Heart right ventricle (tissue), 16 donors: ENCODE measurements at regions not wholly inside any gene's neighbourhood (a gene's known extent, or its start where the extent isn't known, plus 50 kb on each side); places are given as distances from the start of the nearest gene placed in this dataset.

Source experiments
- ATAC-seq, 8 donors: fragments of 200-7000 bp; cut with Tn5 transposase; one replicate each; pipeline ENCODE4 v1.9.1; 2020; ENCODE audit warnings: mild to moderate bottlenecking in 8 of 8, moderate library complexity in 8 of 8, moderate number of reproducible peaks in 1 of 8
- DNase-seq, 2 donors: peaks; one replicate each; pipeline ENCODE4 v3.0.0-alpha.2; 2020
- H3K27ac ChIP-seq, 10 donors: fragments of 200-600 bp; sonication (generic) in 2 of 10; one replicate each; pipeline versions ENCODE4 v1.5.0 to v1.8.0; 2020 to 2022; ENCODE audit warnings: mild to moderate bottlenecking in 3 of 10
- H3K27me3 ChIP-seq, 7 donors: fragments of 200-600 bp; one replicate each; pipeline ENCODE4 v1.8.0; 2021 to 2022; ENCODE audit warnings: mild to moderate bottlenecking in 2 of 7
- H3K36me3 ChIP-seq, 9 donors: fragments of 200-600 bp; sonication (generic) in 1 of 9; one replicate each; pipeline versions ENCODE4 v1.5.0 to v1.8.0; 2020 to 2022; ENCODE audit warnings: mild to moderate bottlenecking in 2 of 9
- H3K4me1 ChIP-seq, 9 donors: fragments of 200-600 bp; sonication (generic) in 1 of 9; one replicate each; pipeline versions ENCODE4 v1.5.0 to v1.8.0; 2020 to 2022; ENCODE audit warnings: mild to moderate bottlenecking in 4 of 9
- H3K4me3 ChIP-seq, 10 donors: fragments of 200-600 bp; sonication (generic) in 2 of 10; one replicate each; pipeline versions ENCODE4 v1.5.0 to v1.8.0; 2020 to 2022; ENCODE audit warnings: mild to moderate bottlenecking in 7 of 10, moderate library complexity in 2 of 10
- H3K9me3 ChIP-seq, 11 donors: fragments of 200-600 bp in 10 of 11; sonication (generic) in 2 of 11; one replicate each; pipeline versions ENCODE4 v1.5.0 to v1.8.0; 2013 to 2022; ENCODE audit warnings: mild to moderate bottlenecking in 2 of 11, control low read depth in 1 of 11, moderate library complexity in 1 of 11
- CTCF ChIP-seq, 9 donors: fragments of 200-600 bp; sonication (generic) in 2 of 9; IDR thresholded peaks; one replicate each; pipeline versions ENCODE4 v1.5.0 to v1.8.0; 2021 to 2022; ENCODE audit warnings: antibody characterized with exemption in 9 of 9, mild to moderate bottlenecking in 5 of 9, moderate library complexity in 1 of 9
- WGBS, 2 donors: extraction: QIAGEN DNeasy Blood & Tissue Kit; methylation state at CpG; one replicate each; pipeline ENCODE4 v1.1.7; 2013; ENCODE audit warnings: inconsistent platforms in 1 of 2; 5-methylcytosine and 5-hydroxymethylcytosine counted together
- intact Hi-C, 10 donors: fragments of 100-400 bp; cut with DNase I; formaldehyde crosslinking; loops; one replicate each; pipeline versions ENCODE4 v1.11.1 to v1.14.2; 2022
- donor health status: Arrhythmogenic right ventricular cardiomyopathy.
- donor health status: ischemic (EF 13 %, LVEDD 7.1; RV severe dilation, severe dysfunction).
- donor health status: healthy with polysubstance abuse.
- donor health status: DM: no; HTN: yes; CAD: no.
- donor health status: DM: no; HTN: no; CAD: no.
- donor health status: ischemic (EF 25% LVEDD 6.9; RV normal size, moderate dysfunction).
- donor health status: ischemic (EF 25% LVEDD 5.7; RV mildly dilated, moderate dysfunction).
- donor health status: healthy.
- donor health status: DM: yes; HTN: yes; CAD: no.
- donor health status: Ischemic cardiomyopathy.
- donor health status: ischemic (EF 35%, LVEDD 5.7; RV mildly dilated, moderate dysfunction).
- donor health status: nonischemic (EF 11% LVEDD 7.7; RV severe dilation, severe dysfunction).
- donor health status: DM: yes; HTN: yes; CAD: no.
- donor health status: PGD.
- donor health status: ischemic (EF 29% LVEDD 5.4; RV normal size, mild dysfunction).
- donor health status: nonischemic (EF 23%, LVEDD 6.1; RV moderate dilation, normal function).

DNA sequence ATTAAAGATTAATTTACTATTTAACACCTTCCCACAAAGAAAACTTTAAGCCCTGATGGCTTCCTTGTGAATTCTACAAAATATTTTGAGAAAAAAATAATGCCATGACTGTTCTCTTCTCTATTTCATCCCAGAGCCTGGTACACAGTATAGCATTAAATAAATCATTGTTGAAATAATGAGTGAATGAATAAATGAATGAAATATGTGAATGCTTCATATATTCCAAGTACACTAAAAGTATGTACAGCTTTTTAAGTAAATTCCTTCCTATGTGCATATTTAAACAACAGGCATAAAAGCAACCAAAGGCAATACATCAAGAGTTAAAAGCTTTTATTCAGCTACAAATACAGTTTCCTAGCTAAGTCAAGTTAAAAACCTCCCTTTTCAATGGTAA is 144.9 kb upstream of the CCDC196 start:
- no peaks in the 10 kb centered on the region for H3K36me3 ChIP-seq
- ATAC-seq (no peak), DNase-seq (no peak)
- intact Hi-C loops, result no loop called here
- no peak overlapping the region for H3K4me3 ChIP-seq
- no peaks in the 10 kb centered on the region for H3K27me3 ChIP-seq
- peaks cover 0 to 7% (median 0%) of the 10 kb centered on the region in 11 donors for H3K9me3 ChIP-seq
- H3K4me1 ChIP-seq, result no peaks in the 10 kb centered on the region
- no peak overlapping the region for H3K27ac ChIP-seq
- no peak for TF ChIP-seq CTCF (IDR thresholded peaks at IDR 0.05)

DNA sequence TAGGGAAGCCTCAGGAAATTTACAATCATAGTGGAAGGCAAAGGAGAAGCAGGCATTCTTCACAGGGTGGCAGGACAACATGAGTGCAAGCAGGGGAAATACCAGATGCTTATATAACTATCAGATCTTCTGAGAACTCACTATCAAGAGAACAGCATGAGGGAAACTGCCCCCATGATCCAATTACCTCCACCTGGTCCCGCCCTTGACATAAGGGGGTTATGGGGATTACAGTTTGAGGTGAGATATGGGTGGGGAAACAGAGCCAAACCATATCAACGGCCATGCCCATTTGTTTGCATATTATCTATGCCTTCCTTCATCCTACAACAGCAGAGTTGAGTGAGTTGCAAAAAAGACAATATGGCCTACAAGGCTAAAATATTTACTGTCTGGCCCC is 140.2 kb upstream of the CCDC196 start:
- H3K9me3 ChIP-seq, result peaks cover 0 to 31% (median 19%) of the 10 kb centered on the region in 11 donors
- intact Hi-C loops, result no loop called here
- no peak for DNase-seq
- H3K27ac ChIP-seq, result no peak overlapping the region
- no peak for TF ChIP-seq CTCF (IDR thresholded peaks at IDR 0.05)
- no peak for ATAC-seq
- H3K4me1 ChIP-seq, result no peaks in the 10 kb centered on the region
- 48 to 56% methylated on average over 2 of the region's 2 CpGs for WGBS, 2 donors
- no peak overlapping the region for H3K4me3 ChIP-seq
- no peaks in the 10 kb centered on the region for H3K36me3 ChIP-seq
- no peaks in the 10 kb centered on the region for H3K27me3 ChIP-seq

DNA sequence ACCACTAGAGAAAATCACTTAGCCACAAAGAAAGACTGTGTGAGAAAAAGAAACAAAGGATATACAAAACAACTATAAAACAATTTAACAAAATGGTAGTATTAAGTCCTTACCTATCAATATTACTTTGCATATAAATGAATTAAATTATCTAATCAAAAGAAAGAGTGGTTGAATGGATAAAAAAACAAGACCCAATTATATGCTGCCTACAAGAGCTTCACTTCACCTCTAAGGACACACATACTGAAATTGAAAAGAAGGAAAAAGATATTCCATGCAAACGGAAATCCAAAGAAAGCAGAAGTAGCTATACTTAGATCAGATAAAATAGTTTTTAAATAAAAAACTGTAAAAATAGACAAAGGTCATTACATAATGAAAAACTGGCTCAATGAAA is 134.9 kb upstream of the CCDC196 start:
- intact Hi-C loops, result no loop called here
- H3K4me1 ChIP-seq, result no peaks in the 10 kb centered on the region
- DNase-seq, result no peak
- H3K9me3 ChIP-seq, result peaks cover 0 to 57% (median 27%) of the 10 kb centered on the region in 11 donors
- WGBS, 2 donors, result 74 to 79% methylated on average over 1 of the region's 1 CpG
- H3K27ac ChIP-seq, result no peak overlapping the region
- no peak for TF ChIP-seq CTCF (IDR thresholded peaks at IDR 0.05)
- no peaks in the 10 kb centered on the region for H3K36me3 ChIP-seq
- H3K4me3 ChIP-seq, result no peak overlapping the region
- no peak for ATAC-seq
- no peaks in the 10 kb centered on the region for H3K27me3 ChIP-seq

DNA sequence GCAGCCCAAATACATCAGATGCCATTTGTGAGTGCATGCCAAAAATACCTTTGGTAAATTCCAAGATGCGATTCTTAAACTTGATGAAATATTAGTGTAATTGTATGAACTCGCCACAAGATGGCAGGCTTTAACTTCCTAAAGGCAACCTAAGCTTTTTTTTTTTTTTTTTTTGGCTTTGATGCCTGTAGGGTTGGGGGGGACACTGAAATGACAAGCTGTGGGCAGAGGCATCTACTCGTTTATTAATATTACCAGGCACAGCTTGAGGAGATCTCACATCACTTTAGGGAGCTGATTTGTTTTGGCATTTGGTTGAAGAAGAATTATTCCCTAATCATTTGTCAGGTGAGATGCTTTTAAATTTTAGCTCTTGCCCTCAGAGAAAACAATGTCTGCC is 126.7 kb upstream of the CCDC196 start:
- TF ChIP-seq CTCF (IDR thresholded peaks at IDR 0.05), result peak; percentile 55 to 84 (median 68)
- DNase-seq (peak in 1 of 2 donors; percentile 15), ATAC-seq (no peak)
- H3K4me3 ChIP-seq, result no peak overlapping the region
- intact Hi-C loops, result loop anchor here in 5 of 10 donors (2.0 to 5.0 kb wide), 3 partner anchors 43 to 928 kb away; no protein-coding TSS in a partner anchor
- H3K4me1 ChIP-seq, result no peaks in the 10 kb centered on the region
- no peaks in the 10 kb centered on the region for H3K36me3 ChIP-seq
- H3K27ac ChIP-seq, result no peak overlapping the region
- 0 to 2% methylated on average over 3 of the region's 3 CpGs for WGBS, 2 donors
- peaks cover 0 to 2% (median 0%) of the 10 kb centered on the region in 11 donors for H3K9me3 ChIP-seq
- H3K27me3 ChIP-seq, result peaks cover 0 to 5% (median 0%) of the 10 kb centered on the region in 7 donors
